Mesenchymal stem cell (in vitro differentiated cells and primary cell): ENCODE measurements at regions not wholly inside any gene's neighbourhood (a gene's known extent, or its start where the extent isn't known, plus 50 kb on each side); places are given as distances from the start of the nearest gene placed in this dataset.
A peak's percentile ranks its signal among the peaks of the same experiment; 100 is the strongest.

Experiments
- DNase-seq: peaks from one replicate; pipeline ENCODE4 v3.0.0-alpha.2; 2013
- H2AFZ ChIP-seq: one replicate; pipeline ENCODE4 v1.6.1; 2013; ENCODE audit warnings: low read depth, mild to moderate bottlenecking, control low read depth, inconsistent platforms, low read length, moderate library complexity
- H2AK5ac ChIP-seq: 2 replicates; pipeline ENCODE4 v1.6.1; 2013; ENCODE audit warnings: low read length, moderate library complexity, mild to moderate bottlenecking, inconsistent platforms; ENCODE audit not compliant: severe bottlenecking
- H2BK120ac ChIP-seq: one replicate; pipeline ENCODE4 v1.6.1; 2013; ENCODE audit warnings: low read depth, mild to moderate bottlenecking, inconsistent platforms, low read length, moderate library complexity
- H2BK12ac ChIP-seq, 2 experiments: one replicate each; pipeline ENCODE4 v1.6.1; 2013; ENCODE audit warnings: inconsistent platforms in 2 of 2, low read length in 2 of 2, mild to moderate bottlenecking in 2 of 2, moderate library complexity in 2 of 2, control low read depth in 1 of 2
- H2BK15ac ChIP-seq: one replicate; pipeline ENCODE4 v1.6.1; 2013; ENCODE audit warnings: mild to moderate bottlenecking, low read depth, inconsistent platforms; ENCODE audit not compliant: poor library complexity, severe bottlenecking
- H2BK5ac ChIP-seq: 2 replicates; pipeline ENCODE4 v1.6.1; 2013; ENCODE audit warnings: low read depth, mild to moderate bottlenecking, low read length, control low read depth, inconsistent platforms; ENCODE audit not compliant: poor library complexity, severe bottlenecking
- H3K14ac ChIP-seq, 2 experiments: one replicate each; pipeline ENCODE4 v1.6.1; 2013; ENCODE audit warnings: inconsistent platforms in 2 of 2, low read length in 2 of 2, control low read depth in 1 of 2, mild to moderate bottlenecking in 1 of 2, moderate library complexity in 1 of 2
- H3K18ac ChIP-seq, 2 experiments: one replicate each; pipeline ENCODE4 v1.6.1; 2013; ENCODE audit warnings: inconsistent platforms in 2 of 2, low read length in 2 of 2, control low read depth in 1 of 2, low read depth in 1 of 2, mild to moderate bottlenecking in 1 of 2
- H3K23ac ChIP-seq, 2 experiments: one replicate each; pipeline ENCODE4 v1.6.1; 2013; ENCODE audit warnings: inconsistent platforms in 2 of 2, low read length in 2 of 2, mild to moderate bottlenecking in 2 of 2, moderate library complexity in 2 of 2, control low read depth in 1 of 2
- H3K27ac ChIP-seq: 2 replicates; pipeline ENCODE4 v1.5.1; 2013; ENCODE audit warnings: mild to moderate bottlenecking, moderate library complexity, low read length, control low read depth, inconsistent platforms; ENCODE audit not compliant: poor library complexity, severe bottlenecking
- H3K27me3 ChIP-seq, 2 experiments: 2 replicates each; pipeline versions ENCODE4 v1.6.1 to v1.7.0; 2013; ENCODE audit warnings: low read length in 2 of 2, mild to moderate bottlenecking in 2 of 2, moderate library complexity in 2 of 2, control low read depth in 1 of 2, inconsistent platforms in 1 of 2; ENCODE audit not compliant: control insufficient read depth in 1 of 2, insufficient read depth in 1 of 2
- H3K36me3 ChIP-seq, 2 experiments: 2 replicates each; pipeline versions ENCODE4 v1.6.1 to v1.7.0; 2013; ENCODE audit warnings: low read length in 2 of 2, control low read depth in 1 of 2, inconsistent platforms in 1 of 2, low read depth in 1 of 2, mild to moderate bottlenecking in 1 of 2; ENCODE audit not compliant: insufficient read depth in 2 of 2, control insufficient read depth in 1 of 2
- H3K4ac ChIP-seq, 2 experiments: one replicate each; pipeline ENCODE4 v1.6.1; 2013; ENCODE audit warnings: inconsistent platforms in 2 of 2, low read length in 2 of 2, mild to moderate bottlenecking in 2 of 2, moderate library complexity in 2 of 2, control low read depth in 1 of 2, low read depth in 1 of 2
- H3K4me1 ChIP-seq: 2 replicates; pipeline ENCODE4 v1.6.1; 2013; ENCODE audit warnings: low read depth, low read length, control low read depth; ENCODE audit not compliant: control insufficient read depth, insufficient read depth
- H3K4me2 ChIP-seq: 2 replicates; pipeline ENCODE4 v1.6.1; 2013; ENCODE audit warnings: low read length, mild to moderate bottlenecking, inconsistent platforms; ENCODE audit not compliant: poor library complexity, severe bottlenecking
- H3K4me3 ChIP-seq, 2 experiments: 2 replicates each; pipeline versions ENCODE4 v1.5.1 to v1.7.0; 2013; ENCODE audit warnings: low read length in 2 of 2, mild to moderate bottlenecking in 2 of 2, control low read depth in 1 of 2, low read depth in 1 of 2; ENCODE audit not compliant: insufficient read depth in 1 of 2
- H3K79me1 ChIP-seq: replicated peaks from 2 replicates; pipeline ENCODE4 v1.6.1; 2013; ENCODE audit warnings: mild to moderate bottlenecking, control low read depth, low read length, inconsistent platforms; ENCODE audit not compliant: poor library complexity, severe bottlenecking
- H3K9ac ChIP-seq: 2 replicates; pipeline ENCODE4 v1.7.0; 2013; ENCODE audit warnings: mild to moderate bottlenecking, low read length, moderate library complexity
- H3K9me3 ChIP-seq: 2 replicates; pipeline ENCODE4 v1.7.0; 2013; ENCODE audit warnings: mild to moderate bottlenecking, low read length; ENCODE audit not compliant: control insufficient read depth
- H4K8ac ChIP-seq: one replicate; pipeline ENCODE4 v1.6.1; 2013; ENCODE audit warnings: inconsistent platforms, mild to moderate bottlenecking, low read length, moderate library complexity
- H4K91ac ChIP-seq: one replicate; pipeline ENCODE4 v1.6.1; 2013; ENCODE audit warnings: mild to moderate bottlenecking, low read length, inconsistent platforms
- WGBS: methylation state at CpG from one replicate; pipeline ENCODE4 v1.1.7; 2013; ENCODE audit warnings: mixed read lengths; 5-methylcytosine and 5-hydroxymethylcytosine counted together

- H2BK15ac ChIP-seq, result no peak overlapping the region
Measured at GRCh38 chr3:36210840-36211651, 169.3 kb upstream of the STAC start.

DNA sequence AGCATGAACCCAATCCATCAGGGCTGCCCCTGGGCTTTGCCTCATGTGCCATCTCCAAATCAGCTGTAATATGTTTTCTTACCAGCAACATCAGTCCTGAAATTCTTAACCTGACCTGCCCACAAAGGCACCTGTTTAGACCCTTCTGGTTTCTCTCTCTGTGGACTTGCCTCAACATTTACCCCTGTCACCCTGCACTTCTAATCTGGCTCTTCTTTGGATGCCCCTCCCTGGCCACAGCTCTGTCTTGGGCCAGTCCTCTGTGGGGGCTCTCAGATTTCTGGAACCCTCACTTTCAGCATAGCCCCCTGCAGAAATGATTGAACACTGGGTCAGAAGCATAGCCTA, 168.7 kb upstream of the STAC start:
- no peak overlapping the region for H2AFZ ChIP-seq
- H2AK5ac ChIP-seq, result peak overlapping the region; percentile 87
- no peak overlapping the region for H3K4me2 ChIP-seq
- H2BK120ac ChIP-seq, result no peak overlapping the region
- no peaks in the 10 kb centered on the region for H3K27me3 ChIP-seq
- no peak overlapping the region for H3K14ac ChIP-seq
- no peak for DNase-seq
- no peak overlapping the region for H3K27ac ChIP-seq
- H3K79me1 ChIP-seq, result no peaks in the 10 kb centered on the region
- H3K23ac ChIP-seq, result no peak overlapping the region
- no peak overlapping the region for H4K8ac ChIP-seq
- no peak overlapping the region for H3K4me3 ChIP-seq
- no peak overlapping the region for H2BK12ac ChIP-seq
- no peak overlapping the region for H3K18ac ChIP-seq
- H3K4me1 ChIP-seq, result peaks cover 2% of the 10 kb centered on the region
- no peak overlapping the region for H2BK15ac ChIP-seq
- no peak overlapping the region for H3K9ac ChIP-seq
- no peak overlapping the region for H2BK5ac ChIP-seq
- no peak overlapping the region for H3K4ac ChIP-seq
- no peaks in the 10 kb centered on the region for H3K9me3 ChIP-seq
- H4K91ac ChIP-seq, result no peak overlapping the region
- no peaks in the 10 kb centered on the region for H3K36me3 ChIP-seq

More at GRCh38 chr3:36210840-36211651, 169.3 kb upstream of the STAC start:
- H3K23ac ChIP-seq, result no peak overlapping the region
- DNase-seq, result no peak
- no peak overlapping the region for H2AFZ ChIP-seq
- H4K8ac ChIP-seq, result no peak overlapping the region
- no peak overlapping the region for H3K14ac ChIP-seq
- H2BK5ac ChIP-seq, result no peak overlapping the region
- no peak overlapping the region for H3K9ac ChIP-seq
- H2BK12ac ChIP-seq, result no peak overlapping the region
- H2AK5ac ChIP-seq, result no peak overlapping the region
- H3K36me3 ChIP-seq, result no peaks in the 10 kb centered on the region
- no peak overlapping the region for H3K27ac ChIP-seq
- H3K18ac ChIP-seq, result no peak overlapping the region
- no peaks in the 10 kb centered on the region for H3K27me3 ChIP-seq
- H3K4me3 ChIP-seq, result no peak overlapping the region
- H2BK120ac ChIP-seq, result no peak overlapping the region
- H3K4me1 ChIP-seq, result peaks cover 2% of the 10 kb centered on the region
- WGBS, result 94% methylated on average over 2 of the region's 3 CpGs
- no peak overlapping the region for H3K4me2 ChIP-seq
- no peak overlapping the region for H4K91ac ChIP-seq
- H3K79me1 ChIP-seq, result no peaks in the 10 kb centered on the region
- H3K4ac ChIP-seq, result no peak overlapping the region
- H3K9me3 ChIP-seq, result no peaks in the 10 kb centered on the region

DNA sequence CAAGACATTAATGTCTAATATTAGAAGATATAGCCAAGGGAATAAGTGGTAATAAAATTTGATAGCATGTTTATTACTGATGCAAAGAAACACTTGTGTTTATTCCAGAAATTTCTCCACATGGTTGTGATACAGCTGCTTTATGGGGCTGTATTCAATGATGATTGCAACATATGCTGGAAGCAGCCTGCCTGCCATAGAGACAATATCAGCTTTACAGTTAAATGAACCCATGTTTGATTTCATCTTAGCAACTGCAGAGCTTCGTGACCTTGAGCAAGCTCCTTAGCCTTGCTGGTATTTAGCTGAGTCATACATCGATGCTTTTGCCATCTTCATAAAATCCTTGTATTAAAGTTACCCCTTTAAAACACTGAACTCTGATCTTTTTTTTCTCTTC, 168.1 kb upstream of the STAC start:
- H3K23ac ChIP-seq, result no peak overlapping the region
- H2AK5ac ChIP-seq, result no peak overlapping the region
- no peak overlapping the region for H3K4ac ChIP-seq
- H3K27me3 ChIP-seq, result no peaks in the 10 kb centered on the region
- H2AFZ ChIP-seq, result no peak overlapping the region
- H3K4me2 ChIP-seq, result no peak overlapping the region
- WGBS, result 60% methylated on average over 2 of the region's 2 CpGs
- H3K4me1 ChIP-seq, result peaks cover 2% of the 10 kb centered on the region
- H3K9me3 ChIP-seq, result no peaks in the 10 kb centered on the region
- H3K18ac ChIP-seq, result no peak overlapping the region
- no peak overlapping the region for H2BK12ac ChIP-seq
- H4K8ac ChIP-seq, result no peak overlapping the region
- H3K14ac ChIP-seq, result no peak overlapping the region
- H4K91ac ChIP-seq, result no peak overlapping the region
- H2BK5ac ChIP-seq, result no peak overlapping the region
- no peaks in the 10 kb centered on the region for H3K79me1 ChIP-seq
- H2BK15ac ChIP-seq, result no peak overlapping the region
- H3K27ac ChIP-seq, result no peak overlapping the region
- no peaks in the 10 kb centered on the region for H3K36me3 ChIP-seq
- H3K9ac ChIP-seq, result no peak overlapping the region
- DNase-seq, result peak; percentile 9
- no peak overlapping the region for H2BK120ac ChIP-seq
- no peak overlapping the region for H3K4me3 ChIP-seq

- no peak overlapping the region for H3K27ac ChIP-seq
- no peaks in the 10 kb centered on the region for H3K27me3 ChIP-seq
- H3K14ac ChIP-seq, result no peak overlapping the region
- H3K9ac ChIP-seq, result no peak overlapping the region
- no peak overlapping the region for H3K18ac ChIP-seq
- H2BK120ac ChIP-seq, result no peak overlapping the region
- no peak overlapping the region for H4K91ac ChIP-seq
- no peaks in the 10 kb centered on the region for H3K9me3 ChIP-seq
- no peak overlapping the region for H4K8ac ChIP-seq
- H2AK5ac ChIP-seq, result no peak overlapping the region
- no peak overlapping the region for H3K4ac ChIP-seq
- no peak overlapping the region for H3K4me2 ChIP-seq
- H2AFZ ChIP-seq, result no peak overlapping the region
- H3K23ac ChIP-seq, result no peak overlapping the region
- no peak overlapping the region for H3K4me3 ChIP-seq
- peaks cover 2% of the 10 kb centered on the region for H3K4me1 ChIP-seq
- no peak overlapping the region for H2BK15ac ChIP-seq
- H2BK5ac ChIP-seq, result no peak overlapping the region
- WGBS, result 100% methylated on average over 1 of the region's 3 CpGs
- no peaks in the 10 kb centered on the region for H3K79me1 ChIP-seq
- H2BK12ac ChIP-seq, result no peak overlapping the region
- H3K36me3 ChIP-seq, result no peaks in the 10 kb centered on the region
- DNase-seq, result no peak
Measured at GRCh38 chr3:36214460-36214859, 165.8 kb upstream of the STAC start.
